Activated T-cell treated with anti-CD3 and anti-CD28 coated beads, Interleukin-2, amount 50 U/mL, for 4 hours (primary cell): ENCODE measurements at regions not wholly inside any gene's neighbourhood (a gene's known extent, or its start where the extent isn't known, plus 50 kb on each side); places are given as distances from the start of the nearest gene placed in this dataset.

Experiments used
- ATAC-seq, 2 donors: fragments of 200-7000 bp; cut with Tn5 transposase; one replicate each; pipeline ENCODE4 v1.10.0; 2021
- DNase-seq: peaks from one replicate; pipeline ENCODE4 v3.0.0-alpha.2; 2020
- H3K27me3 Mint-ChIP-seq: one replicate; pipeline ENCODE4 v1.8.0; 2021; ENCODE audit warnings: low read depth, mixed read lengths
- H3K36me3 Mint-ChIP-seq: one replicate; pipeline ENCODE4 v1.8.0; 2022; ENCODE audit warnings: mixed read lengths; ENCODE audit not compliant: insufficient read depth
- H3K4me1 Mint-ChIP-seq: one replicate; pipeline ENCODE4 v1.8.0; 2021; ENCODE audit warnings: low read depth, mixed read lengths
- H3K4me3 Mint-ChIP-seq: one replicate; pipeline ENCODE4 v1.8.0; 2021; ENCODE audit warnings: mild to moderate bottlenecking, moderate library complexity, mixed read lengths
- H3K9me3 Mint-ChIP-seq: one replicate; pipeline ENCODE4 v1.8.0; 2021; ENCODE audit warnings: mixed read lengths

DNA sequence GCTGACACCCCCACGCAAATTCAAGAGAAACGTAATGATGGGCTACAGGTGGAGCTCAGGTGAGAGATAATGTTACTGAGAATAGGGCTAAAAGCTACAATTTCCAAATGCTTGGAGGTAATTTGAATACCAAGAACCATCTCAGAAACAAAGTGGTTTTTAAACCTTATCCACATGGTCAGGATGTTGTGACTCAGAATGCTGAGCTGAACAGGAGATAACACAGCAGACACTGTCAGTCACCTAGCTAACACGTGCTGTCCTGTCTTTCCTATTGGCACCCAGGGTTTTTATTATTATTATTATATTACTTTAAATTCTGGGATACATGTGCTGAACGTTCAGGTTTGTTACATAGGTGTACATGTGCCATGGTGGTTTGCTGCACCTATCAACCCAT, 233.0 kb upstream of the MAF start:
- no peaks in the 10 kb centered on the region for H3K4me1 Mint-ChIP-seq
- no peaks in the 10 kb centered on the region for H3K36me3 Mint-ChIP-seq
- H3K27me3 Mint-ChIP-seq: peaks cover 2% of the 10 kb centered on the region
- DNase-seq (no peak), ATAC-seq (no peak)
- H3K4me3 Mint-ChIP-seq: no peak overlapping the region
- no peaks in the 10 kb centered on the region for H3K9me3 Mint-ChIP-seq

DNA sequence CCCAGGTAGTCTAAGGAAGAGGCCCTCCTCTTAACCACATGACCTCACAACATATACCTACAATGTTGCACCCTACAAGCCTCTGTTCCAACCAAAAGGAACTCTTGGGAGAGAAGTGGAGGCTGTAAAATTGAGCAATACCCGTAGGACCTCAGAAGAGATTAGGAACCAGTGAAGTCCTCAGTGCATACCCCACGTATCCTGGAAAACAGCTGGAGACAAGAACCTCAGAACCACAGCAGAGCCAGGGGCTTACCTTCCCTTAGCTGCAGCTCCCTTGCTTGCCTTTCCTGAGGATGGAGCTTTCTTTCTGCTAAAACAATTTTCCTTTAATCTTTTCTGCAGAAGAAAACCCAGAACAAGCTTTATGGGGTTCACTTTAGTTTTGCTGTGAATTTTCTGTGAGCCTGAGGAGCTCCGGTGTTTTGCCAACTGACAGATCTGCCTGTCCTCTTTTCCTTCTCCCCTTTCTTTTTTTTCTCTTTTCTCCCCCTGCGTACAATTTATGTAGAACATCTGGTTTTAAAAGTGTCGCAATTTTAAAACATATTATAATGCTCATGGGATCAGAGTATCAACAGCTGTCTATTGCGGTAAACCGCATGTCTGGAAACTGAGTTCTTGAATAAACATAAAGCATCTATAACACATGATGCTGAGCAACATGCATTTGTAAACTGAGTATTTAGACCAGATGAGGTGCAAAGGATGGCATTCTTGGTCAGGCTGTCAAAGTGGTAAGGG, 226.4 kb upstream of the MAF start:
- H3K36me3 Mint-ChIP-seq: no peaks in the 10 kb centered on the region
- no peak overlapping the region for H3K4me3 Mint-ChIP-seq
- no peaks in the 10 kb centered on the region for H3K4me1 Mint-ChIP-seq
- H3K9me3 Mint-ChIP-seq: no peaks in the 10 kb centered on the region
- no peak for DNase-seq
- ATAC-seq: no peak
- H3K27me3 Mint-ChIP-seq: no peaks in the 10 kb centered on the region

DNA sequence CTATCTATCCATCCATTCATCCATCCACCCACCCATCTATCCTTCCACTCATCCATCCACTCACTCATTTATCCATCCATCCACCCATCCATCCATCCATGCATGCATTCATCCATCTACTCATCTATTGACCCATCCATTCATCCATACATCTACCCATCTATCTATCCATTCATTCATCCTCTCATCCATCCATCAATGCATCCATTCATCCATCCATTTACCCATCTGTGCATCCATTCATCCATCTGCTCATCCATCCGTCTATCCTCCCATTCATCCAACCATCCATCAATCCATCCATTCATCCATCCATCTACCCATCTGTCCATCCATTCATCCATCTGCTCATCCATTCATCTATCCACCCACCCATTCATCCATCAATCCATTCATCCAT, 224.5 kb upstream of the MAF start:
- no peak for DNase-seq
- peaks cover 2% of the 10 kb centered on the region for H3K27me3 Mint-ChIP-seq
- H3K36me3 Mint-ChIP-seq: no peaks in the 10 kb centered on the region
- H3K4me1 Mint-ChIP-seq: no peaks in the 10 kb centered on the region
- no peaks in the 10 kb centered on the region for H3K9me3 Mint-ChIP-seq
- no peak for ATAC-seq
- H3K4me3 Mint-ChIP-seq: no peak overlapping the region

DNA sequence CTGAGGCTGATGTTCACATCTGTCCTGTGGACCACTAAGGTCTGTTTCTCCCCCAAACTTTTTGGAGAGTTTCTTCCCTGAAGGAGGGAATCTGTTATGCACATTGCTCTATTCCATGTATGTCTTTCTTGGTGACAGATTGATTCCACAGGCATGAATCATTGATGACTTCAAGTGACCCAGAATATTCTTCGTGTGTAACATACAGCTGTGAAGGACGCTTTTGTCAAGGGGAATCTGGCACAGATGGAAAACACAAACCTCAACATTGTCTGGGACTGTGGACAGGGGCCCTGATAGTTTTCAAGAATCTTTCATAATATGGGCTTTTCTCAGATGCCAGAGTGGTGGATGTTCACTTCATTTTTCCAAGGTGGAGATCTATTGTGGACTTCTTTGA, 223.1 kb upstream of the MAF start:
- H3K4me3 Mint-ChIP-seq: no peak overlapping the region
- ATAC-seq (no peak), DNase-seq (no peak)
- no peaks in the 10 kb centered on the region for H3K4me1 Mint-ChIP-seq
- peaks cover 2% of the 10 kb centered on the region for H3K27me3 Mint-ChIP-seq
- no peaks in the 10 kb centered on the region for H3K9me3 Mint-ChIP-seq
- H3K36me3 Mint-ChIP-seq: no peaks in the 10 kb centered on the region

DNA sequence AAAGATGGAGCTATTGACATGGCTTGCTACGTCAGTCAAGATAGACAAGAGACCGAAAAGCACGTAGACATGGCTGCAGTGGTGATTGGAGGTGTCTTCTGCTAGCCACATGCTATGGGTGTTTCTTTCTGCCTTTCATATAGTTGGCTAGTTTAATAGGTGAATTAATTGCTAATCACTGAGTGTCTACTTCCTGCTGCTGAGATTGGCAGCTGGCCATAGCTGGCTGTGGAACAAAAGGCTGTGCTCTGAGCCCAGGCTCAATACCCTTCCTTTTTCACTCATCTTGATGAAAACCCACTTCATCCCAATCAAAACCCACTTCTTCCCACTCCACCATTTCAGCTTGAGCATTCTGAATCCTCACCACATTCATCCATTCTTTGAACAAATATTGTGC, 221.4 kb upstream of the MAF start:
- H3K27me3 Mint-ChIP-seq: peaks cover 2% of the 10 kb centered on the region
- H3K4me3 Mint-ChIP-seq: no peak overlapping the region
- no peaks in the 10 kb centered on the region for H3K4me1 Mint-ChIP-seq
- no peaks in the 10 kb centered on the region for H3K9me3 Mint-ChIP-seq
- ATAC-seq (no peak), DNase-seq (no peak)
- no peaks in the 10 kb centered on the region for H3K36me3 Mint-ChIP-seq

DNA sequence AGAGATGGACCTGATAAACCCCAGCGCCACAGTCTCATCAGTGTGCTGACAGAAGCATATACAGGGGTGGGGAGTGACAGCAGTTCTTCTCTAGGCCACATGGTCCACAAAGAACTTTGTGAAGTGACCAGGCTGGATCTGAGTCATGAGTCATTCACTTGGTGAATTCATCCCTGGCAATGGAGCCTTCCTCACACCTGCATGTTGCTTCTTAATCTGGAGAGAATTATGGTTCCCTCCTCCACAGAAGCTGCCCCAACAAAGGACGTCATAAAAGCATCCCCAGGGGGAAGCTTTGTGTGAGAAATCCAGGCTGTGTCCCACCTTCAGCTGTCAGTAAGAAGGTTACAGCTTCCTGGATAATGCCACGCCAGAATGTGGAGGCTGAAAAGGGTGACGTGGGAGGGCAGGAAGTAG, 215.6 kb upstream of the MAF start:
- H3K27me3 Mint-ChIP-seq: peaks cover 9% of the 10 kb centered on the region
- H3K4me1 Mint-ChIP-seq: no peaks in the 10 kb centered on the region
- no peaks in the 10 kb centered on the region for H3K36me3 Mint-ChIP-seq
- ATAC-seq (no peak), DNase-seq (no peak)
- no peaks in the 10 kb centered on the region for H3K9me3 Mint-ChIP-seq
- H3K4me3 Mint-ChIP-seq: no peak overlapping the region

DNA sequence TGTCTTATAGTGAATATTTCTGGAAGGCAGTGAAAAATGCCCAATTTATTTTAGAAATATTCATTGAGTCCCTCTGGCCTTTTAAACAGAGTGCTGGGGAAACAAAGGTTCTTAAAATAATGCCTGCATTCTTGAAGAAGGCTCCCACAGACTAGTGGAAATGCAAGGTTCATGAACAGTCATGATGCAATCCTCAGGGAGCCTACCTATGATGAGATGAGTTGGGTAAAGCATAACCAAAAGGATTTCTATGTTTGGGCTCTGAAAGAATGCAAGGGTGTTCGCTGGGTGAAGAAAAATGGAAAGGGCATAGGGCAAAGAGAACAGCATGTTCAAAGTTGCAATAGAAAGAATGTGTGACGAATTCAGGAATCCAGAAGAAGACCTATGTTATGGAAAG, 214.5 kb upstream of the MAF start:
- no peaks in the 10 kb centered on the region for H3K4me1 Mint-ChIP-seq
- H3K27me3 Mint-ChIP-seq: peaks cover 12% of the 10 kb centered on the region
- H3K4me3 Mint-ChIP-seq: no peak overlapping the region
- H3K36me3 Mint-ChIP-seq: no peaks in the 10 kb centered on the region
- DNase-seq (no peak), ATAC-seq (no peak)
- H3K9me3 Mint-ChIP-seq: no peaks in the 10 kb centered on the region

DNA sequence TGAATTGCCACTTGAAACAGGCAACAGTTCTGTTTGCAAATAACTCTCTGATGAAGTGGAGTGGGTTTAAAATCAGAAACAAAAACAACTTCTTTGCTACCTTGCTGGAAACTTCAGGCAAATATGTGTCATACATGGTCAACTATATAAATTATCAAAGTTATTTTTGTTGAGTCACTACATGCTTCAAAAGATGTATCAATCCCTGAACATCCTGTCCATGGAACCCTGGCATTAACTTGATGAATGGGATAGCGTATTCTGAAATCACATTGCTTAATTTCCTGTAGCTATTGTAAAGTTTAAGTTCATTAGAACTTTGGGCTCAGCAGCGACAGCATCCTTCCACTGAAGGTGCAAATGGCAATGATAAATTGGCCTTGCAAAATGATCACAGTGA, 213.6 kb upstream of the MAF start:
- Mint-ChIP-seq H3K27me3 (peaks cover 12% of the 10 kb centered on the region), H3K9me3 (no peaks in the 10 kb centered on the region), H3K36me3 (no peaks in the 10 kb centered on the region), H3K4me1 (no peaks in the 10 kb centered on the region), H3K4me3 (no peak overlapping the region)
- no peak for ATAC-seq
- no peak for DNase-seq

DNA sequence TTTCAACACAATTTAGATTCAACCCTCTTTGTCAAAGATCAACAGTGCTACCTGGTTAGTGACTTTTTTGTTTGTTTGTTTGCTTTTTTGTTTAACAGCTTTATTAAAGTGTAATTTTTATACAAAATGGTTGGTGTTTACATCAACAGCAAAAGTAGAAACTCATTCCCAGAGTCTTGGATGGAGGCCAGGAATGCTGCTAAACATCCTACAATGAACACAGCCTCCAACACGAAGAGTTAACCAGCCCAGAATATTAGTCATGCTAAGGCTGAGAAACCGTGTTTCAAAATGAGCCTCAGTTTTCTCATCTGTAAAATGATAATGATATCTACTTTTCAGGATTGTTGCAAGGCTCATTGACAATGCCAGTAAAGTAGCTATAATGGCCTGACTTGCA, 211.0 kb upstream of the MAF start:
- ATAC-seq (no peak), DNase-seq (no peak)
- Mint-ChIP-seq H3K36me3 (no peaks in the 10 kb centered on the region), H3K27me3 (peaks cover 12% of the 10 kb centered on the region), H3K4me1 (no peaks in the 10 kb centered on the region), H3K9me3 (no peaks in the 10 kb centered on the region), H3K4me3 (no peak overlapping the region)

DNA sequence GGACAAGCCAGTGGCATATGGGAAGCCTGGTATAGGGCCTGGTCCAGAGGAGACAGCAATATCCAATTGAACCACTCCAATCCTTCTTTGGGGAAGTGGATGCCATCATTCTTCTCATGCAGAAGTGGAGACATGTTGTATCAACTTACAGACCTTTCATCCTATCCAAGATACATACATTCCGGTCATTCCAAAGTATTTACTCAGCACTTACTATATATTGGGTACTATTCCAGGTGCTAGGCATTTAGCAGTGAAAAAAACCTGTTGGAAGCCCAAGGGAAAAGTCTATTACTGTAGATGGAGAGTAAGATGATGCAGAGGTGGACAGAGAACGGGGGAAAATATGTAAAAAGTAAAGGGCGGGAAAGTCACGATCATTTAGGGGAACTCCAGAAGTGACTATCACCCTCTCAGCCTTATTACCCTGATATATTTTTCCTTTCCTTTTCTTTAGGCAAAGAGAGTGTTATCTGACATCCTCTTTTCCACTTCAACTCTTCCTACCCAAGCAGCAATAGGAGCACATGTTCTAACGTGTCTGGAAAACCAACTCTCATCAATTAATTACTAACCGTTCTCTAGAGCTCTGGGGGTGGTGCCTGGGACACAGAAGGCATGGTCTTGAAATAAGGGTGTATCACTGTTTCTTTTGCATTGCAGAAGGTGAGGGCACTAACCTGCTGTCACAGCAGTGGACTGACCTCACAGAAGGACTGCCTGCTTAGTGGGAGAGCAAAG, 210.1 kb upstream of the MAF start:
- Mint-ChIP-seq H3K9me3 (no peaks in the 10 kb centered on the region), H3K27me3 (peaks cover 16% of the 10 kb centered on the region), H3K4me1 (no peaks in the 10 kb centered on the region), H3K4me3 (no peak overlapping the region), H3K36me3 (no peaks in the 10 kb centered on the region)
- ATAC-seq (no peak), DNase-seq (no peak)

DNA sequence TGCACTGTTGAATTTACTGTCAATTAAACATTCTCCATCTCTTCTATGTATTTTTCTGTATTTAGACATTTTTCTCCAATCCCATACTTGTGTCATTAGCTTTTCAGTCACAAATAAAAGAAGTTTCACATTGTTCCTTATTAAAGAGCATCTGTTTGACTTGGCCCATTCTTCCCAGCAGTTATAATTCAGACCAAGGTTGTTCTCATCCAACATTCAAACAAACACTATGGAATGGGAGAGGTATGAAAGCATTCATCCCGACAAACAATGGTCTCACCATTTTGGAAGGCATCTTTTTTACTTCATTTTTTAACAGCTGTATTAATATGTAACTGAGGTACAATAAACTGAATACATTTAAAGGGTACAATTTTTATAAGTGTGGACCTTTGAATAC, 208.8 kb upstream of the MAF start:
- Mint-ChIP-seq H3K27me3 (peaks cover 18% of the 10 kb centered on the region), H3K9me3 (no peaks in the 10 kb centered on the region), H3K4me1 (no peaks in the 10 kb centered on the region), H3K36me3 (no peaks in the 10 kb centered on the region), H3K4me3 (no peak overlapping the region)
- ATAC-seq: no peak
- DNase-seq: no peak

DNA sequence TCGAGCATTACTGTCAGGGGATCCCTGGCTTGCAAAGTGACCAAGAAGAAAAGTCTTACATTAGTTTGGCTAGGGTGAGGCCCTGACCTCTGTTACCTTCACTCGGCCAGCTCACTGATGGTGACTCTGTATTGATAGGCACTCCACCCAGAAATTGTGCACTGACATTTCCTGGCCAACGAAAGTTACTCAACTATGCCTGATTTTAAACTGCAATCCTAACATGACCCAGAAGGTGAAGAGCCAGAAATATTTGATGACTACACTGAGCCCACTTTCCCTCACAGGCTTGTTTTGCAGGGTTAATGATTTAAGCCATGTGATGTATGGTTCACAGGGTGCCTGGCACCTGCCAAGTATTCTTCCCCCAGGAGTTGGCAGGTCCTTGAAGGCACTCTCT, 208.2 kb upstream of the MAF start:
- no peaks in the 10 kb centered on the region for H3K4me1 Mint-ChIP-seq
- H3K27me3 Mint-ChIP-seq: peaks cover 18% of the 10 kb centered on the region
- no peak for ATAC-seq
- no peak overlapping the region for H3K4me3 Mint-ChIP-seq
- no peak for DNase-seq
- no peaks in the 10 kb centered on the region for H3K36me3 Mint-ChIP-seq
- no peaks in the 10 kb centered on the region for H3K9me3 Mint-ChIP-seq

DNA sequence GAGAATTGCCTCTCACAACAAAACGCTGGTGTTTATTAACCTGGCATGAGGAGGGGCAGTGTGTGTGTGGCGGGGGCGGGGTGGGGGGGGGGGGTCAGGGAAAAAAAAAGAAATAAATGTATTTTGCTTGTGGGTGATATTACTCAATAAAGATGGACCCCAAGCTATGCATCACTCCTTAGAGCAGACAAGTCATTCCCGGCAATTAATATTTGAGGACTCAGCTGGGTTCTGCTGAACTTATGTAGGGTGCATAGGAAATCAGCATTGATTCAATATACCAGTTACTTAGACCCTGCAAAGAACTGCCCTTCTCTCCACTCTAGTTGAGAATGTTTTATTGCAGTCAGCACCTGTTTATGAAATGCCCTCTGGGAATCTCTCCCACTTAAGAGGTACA, 206.2 kb upstream of the MAF start:
- no peaks in the 10 kb centered on the region for H3K36me3 Mint-ChIP-seq
- no peak for DNase-seq
- H3K9me3 Mint-ChIP-seq: no peaks in the 10 kb centered on the region
- H3K27me3 Mint-ChIP-seq: peaks cover 13% of the 10 kb centered on the region
- no peak for ATAC-seq
- H3K4me3 Mint-ChIP-seq: no peak overlapping the region
- H3K4me1 Mint-ChIP-seq: no peaks in the 10 kb centered on the region

DNA sequence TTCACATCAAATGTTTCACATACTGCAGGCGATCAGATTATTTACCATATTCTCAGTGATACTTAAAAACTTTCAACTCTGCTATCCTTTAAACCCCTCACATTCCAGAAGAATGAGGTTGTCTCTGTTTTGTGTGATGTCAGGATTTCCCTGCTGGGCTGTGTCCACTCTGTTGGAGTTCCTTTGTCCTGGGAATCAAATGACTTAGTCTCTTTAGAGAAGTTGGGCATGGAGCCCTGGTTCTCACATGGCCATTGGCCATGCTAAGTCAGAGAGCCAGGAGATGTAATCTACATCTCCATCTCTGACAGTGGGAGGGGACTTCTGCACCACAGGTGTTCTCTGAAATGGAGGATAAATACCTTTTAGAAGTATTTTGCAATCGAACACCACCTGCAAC, 205.1 kb upstream of the MAF start:
- Mint-ChIP-seq H3K36me3 (no peaks in the 10 kb centered on the region), H3K27me3 (peaks cover 8% of the 10 kb centered on the region), H3K4me1 (no peaks in the 10 kb centered on the region), H3K4me3 (no peak overlapping the region), H3K9me3 (no peaks in the 10 kb centered on the region)
- no peak for DNase-seq
- ATAC-seq: no peak

DNA sequence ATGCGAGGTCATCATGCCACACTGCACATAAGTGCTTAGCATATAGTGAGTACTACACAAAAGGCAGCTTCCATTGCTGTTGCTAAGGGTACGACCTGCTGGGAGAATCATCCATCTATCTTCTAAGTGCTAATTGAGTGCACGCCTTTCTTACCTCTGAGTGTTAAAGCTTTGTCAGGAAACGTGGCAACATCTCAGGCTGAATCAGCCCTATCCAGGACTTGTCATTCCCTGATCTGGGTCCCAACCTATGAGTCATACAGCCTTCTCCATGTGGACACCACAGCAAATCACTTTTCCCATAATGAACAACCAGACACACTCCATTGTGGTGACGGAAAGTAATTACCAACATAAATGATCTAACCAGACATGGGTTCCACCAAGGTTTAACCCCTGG, 201.1 kb upstream of the MAF start:
- Mint-ChIP-seq H3K36me3 (no peaks in the 10 kb centered on the region), H3K27me3 (peaks cover 11% of the 10 kb centered on the region), H3K4me1 (no peaks in the 10 kb centered on the region), H3K4me3 (no peak overlapping the region), H3K9me3 (no peaks in the 10 kb centered on the region)
- no peak for ATAC-seq
- DNase-seq: no peak
